MM.1S (cell line): ENCODE measurements at regions not wholly inside any gene's neighbourhood (a gene's known extent, or its start where the extent isn't known, plus 50 kb on each side); places are given as distances from the start of the nearest gene placed in this dataset.

Experiments used
- EZH2 ChIP-seq: fragments of 300-600 bp; sonication (generic); optimal IDR thresholded peaks from 2 replicates; pipeline ENCODE3; 2017; ENCODE audit warnings: low read depth, mild to moderate bottlenecking, antibody characterized with exemption, low read length, mixed read lengths
- EZH2phosphoT487 ChIP-seq: fragments of 300-600 bp; sonication (generic); IDR thresholded peaks from 2 replicates; pipeline ENCODE4 v1.6.1; 2018; ENCODE audit warnings: antibody characterized with exemption, low read length
- TF ChIP-seq, protein P1 (sequence below): fragments of 300-600 bp; sonication (generic); IDR thresholded peaks from 2 replicates; pipeline ENCODE4 v1.5.1; 2016; ENCODE audit warnings: antibody characterized with exemption, low read length, mixed read lengths

- TF ChIP-seq, protein P1, sequence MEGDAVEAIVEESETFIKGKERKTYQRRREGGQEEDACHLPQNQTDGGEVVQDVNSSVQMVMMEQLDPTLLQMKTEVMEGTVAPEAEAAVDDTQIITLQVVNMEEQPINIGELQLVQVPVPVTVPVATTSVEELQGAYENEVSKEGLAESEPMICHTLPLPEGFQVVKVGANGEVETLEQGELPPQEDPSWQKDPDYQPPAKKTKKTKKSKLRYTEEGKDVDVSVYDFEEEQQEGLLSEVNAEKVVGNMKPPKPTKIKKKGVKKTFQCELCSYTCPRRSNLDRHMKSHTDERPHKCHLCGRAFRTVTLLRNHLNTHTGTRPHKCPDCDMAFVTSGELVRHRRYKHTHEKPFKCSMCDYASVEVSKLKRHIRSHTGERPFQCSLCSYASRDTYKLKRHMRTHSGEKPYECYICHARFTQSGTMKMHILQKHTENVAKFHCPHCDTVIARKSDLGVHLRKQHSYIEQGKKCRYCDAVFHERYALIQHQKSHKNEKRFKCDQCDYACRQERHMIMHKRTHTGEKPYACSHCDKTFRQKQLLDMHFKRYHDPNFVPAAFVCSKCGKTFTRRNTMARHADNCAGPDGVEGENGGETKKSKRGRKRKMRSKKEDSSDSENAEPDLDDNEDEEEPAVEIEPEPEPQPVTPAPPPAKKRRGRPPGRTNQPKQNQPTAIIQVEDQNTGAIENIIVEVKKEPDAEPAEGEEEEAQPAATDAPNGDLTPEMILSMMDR: no peak
- TF ChIP-seq EZH2 (no peak), EZH2phosphoT487 (no peak)
Observed at GRCh38 chr14:49019467-49020115, 566.6 kb downstream of the RPS29 start.
